ENCODE measurements at regions not wholly inside any gene's neighbourhood (a gene's known extent, or its start where the extent isn't known, plus 50 kb on each side); places are given as distances from the start of the nearest gene placed in this dataset.

DNA sequence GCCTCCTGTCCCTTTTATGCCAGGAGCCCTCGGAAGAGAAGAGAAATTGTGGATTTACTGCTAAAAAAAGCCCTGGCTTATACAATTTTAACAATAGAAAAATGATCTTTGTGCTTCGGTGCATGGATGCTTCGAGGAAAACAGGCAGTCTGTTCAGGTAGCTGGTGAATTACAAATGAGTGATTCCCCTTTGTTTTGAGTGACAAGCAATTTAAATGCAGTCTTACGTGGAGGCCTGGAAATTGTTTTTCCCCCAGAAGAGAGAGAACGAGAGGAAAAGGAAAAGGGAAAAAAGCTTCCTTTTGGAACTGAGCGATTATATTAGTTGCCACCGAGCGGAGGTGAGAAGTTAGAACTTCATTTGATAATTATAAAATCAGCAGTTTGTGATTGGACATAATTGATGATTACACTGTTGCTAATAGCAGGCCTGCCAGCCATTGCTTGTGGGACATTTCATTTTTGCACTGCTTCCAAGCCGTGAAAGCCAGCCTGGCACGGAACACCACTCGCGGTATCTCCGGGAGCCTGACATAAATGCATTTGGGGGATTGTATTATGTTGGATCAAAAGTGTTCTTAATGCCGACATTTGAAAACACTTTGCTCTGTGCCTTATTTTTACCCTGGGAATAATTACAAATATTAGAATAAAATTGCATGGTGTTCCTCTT, 117.7 kb downstream of the PHETA1 start:
- intact Hi-C loops (cut with micrococcal nuclease): no loop called here
- H3K9me3 ChIP-seq (ENCODE audit: control extremely low read depth in 1 of 3, control insufficient read depth in 2 of 3, insufficient read depth in 1 of 3, low read length in 2 of 3): peaks cover 0 to 4% (median 0%) of the 10 kb centered on the region in 3 donors
- peaks cover 0 to 4% (median 0%) of the 10 kb centered on the region in 4 experiments for H3K27me3 ChIP-seq (replicated peaks in 1 of 4; ENCODE audit: control extremely low read depth in 1 of 4, control insufficient read depth in 3 of 4, insufficient read depth in 4 of 4, low read length in 3 of 4)
- WGBS (ENCODE audit: insufficient coverage): 90% methylated on average over 5 of the region's 14 CpGs
- no peaks in the 10 kb centered on the region for H3K79me2 ChIP-seq (ENCODE audit: control insufficient read depth, insufficient read depth, low read length)
- Mint-ChIP-seq H3K9me3 (ENCODE audit: insufficient read depth) (no peaks in the 10 kb centered on the region), H3K27me3 (peaks cover 32% of the 10 kb centered on the region), H3K4me1 (no peaks in the 10 kb centered on the region), H3K27ac (no peak overlapping the region), H3K4me3 (no peak overlapping the region)
- DNase-seq (no peak), ATAC-seq (ENCODE audit: low read depth) (no peak)
- H4K20me1 ChIP-seq (ENCODE audit: control insufficient read depth, insufficient read depth, low read length, poor library complexity, severe bottlenecking): no peaks in the 10 kb centered on the region
- H3K36me3 ChIP-seq (replicated peaks in 1 of 2; ENCODE audit: control extremely low read depth in 1 of 2, control insufficient read depth in 1 of 2, extremely low read depth in 1 of 2, insufficient read depth in 2 of 2, low read length in 1 of 2): no peaks in the 10 kb centered on the region
- TF ChIP-seq, protein P1, sequence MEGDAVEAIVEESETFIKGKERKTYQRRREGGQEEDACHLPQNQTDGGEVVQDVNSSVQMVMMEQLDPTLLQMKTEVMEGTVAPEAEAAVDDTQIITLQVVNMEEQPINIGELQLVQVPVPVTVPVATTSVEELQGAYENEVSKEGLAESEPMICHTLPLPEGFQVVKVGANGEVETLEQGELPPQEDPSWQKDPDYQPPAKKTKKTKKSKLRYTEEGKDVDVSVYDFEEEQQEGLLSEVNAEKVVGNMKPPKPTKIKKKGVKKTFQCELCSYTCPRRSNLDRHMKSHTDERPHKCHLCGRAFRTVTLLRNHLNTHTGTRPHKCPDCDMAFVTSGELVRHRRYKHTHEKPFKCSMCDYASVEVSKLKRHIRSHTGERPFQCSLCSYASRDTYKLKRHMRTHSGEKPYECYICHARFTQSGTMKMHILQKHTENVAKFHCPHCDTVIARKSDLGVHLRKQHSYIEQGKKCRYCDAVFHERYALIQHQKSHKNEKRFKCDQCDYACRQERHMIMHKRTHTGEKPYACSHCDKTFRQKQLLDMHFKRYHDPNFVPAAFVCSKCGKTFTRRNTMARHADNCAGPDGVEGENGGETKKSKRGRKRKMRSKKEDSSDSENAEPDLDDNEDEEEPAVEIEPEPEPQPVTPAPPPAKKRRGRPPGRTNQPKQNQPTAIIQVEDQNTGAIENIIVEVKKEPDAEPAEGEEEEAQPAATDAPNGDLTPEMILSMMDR (IDR thresholded peaks at IDR 0.05): no peak
- TF ChIP-seq EZH2 (IDR thresholded peaks at IDR 0.05; ENCODE audit: borderline replicate concordance, insufficient read depth, low read depth, low read length, poor library complexity, severe bottlenecking): no peak
- H3K4me3 ChIP-seq (ENCODE audit: control extremely low read depth in 1 of 5, extremely low read depth in 1 of 5, insufficient read depth in 1 of 5, low read depth in 2 of 5, low read length in 4 of 5): no peak overlapping the region
- no peak overlapping the region for H2AFZ ChIP-seq (ENCODE audit: insufficient read depth, low read depth, low read length, poor library complexity, severe bottlenecking)
- H3K4me1 ChIP-seq (ENCODE audit: control insufficient read depth in 2 of 2, insufficient read depth in 2 of 2, low read length in 2 of 2): no peaks in the 10 kb centered on the region
- CTCF ChIA-PET: no interaction called here
- POLR2A ChIA-PET: no interaction called here
- no peak overlapping the region for H3K9ac ChIP-seq (ENCODE audit: low read length)
- no peak overlapping the region for H3K4me2 ChIP-seq (replicated peaks; ENCODE audit: low read depth, low read length, poor library complexity, severe bottlenecking)
- no peak overlapping the region for H3K27ac ChIP-seq (ENCODE audit: low read length in 2 of 2)

DNA sequence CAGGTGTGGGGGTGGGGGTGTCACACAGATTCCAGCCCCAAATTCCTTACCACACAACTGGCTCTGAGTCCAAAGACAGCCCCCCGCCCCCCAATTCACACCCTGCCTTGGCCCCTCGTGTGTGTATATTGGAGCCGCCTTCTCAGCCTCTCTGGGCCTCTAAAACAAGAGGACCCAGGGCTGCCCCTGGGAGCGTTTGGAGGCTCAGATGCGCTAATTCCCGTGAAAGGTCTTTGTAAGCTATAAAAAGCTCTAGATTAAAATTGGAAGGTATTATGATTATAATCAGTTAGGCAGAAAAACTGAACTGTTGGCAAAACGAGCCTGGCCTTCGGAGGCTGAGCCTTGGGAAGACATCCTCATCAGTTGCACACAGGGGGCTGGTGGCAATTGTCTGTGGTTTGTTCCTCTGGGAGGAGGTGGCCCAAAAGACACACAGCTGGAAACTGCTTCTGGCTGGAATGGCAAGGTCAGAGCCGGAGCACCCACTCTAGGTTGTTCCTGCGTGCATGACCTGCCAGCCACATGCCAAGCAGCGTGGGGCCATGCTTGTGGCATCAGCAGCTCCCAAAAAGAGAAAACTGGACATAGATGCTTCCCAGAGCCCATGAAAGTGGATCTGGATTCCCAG, 118.5 kb downstream of the PHETA1 start:
- no peak overlapping the region for H2AFZ ChIP-seq (ENCODE audit: insufficient read depth, low read depth, low read length, poor library complexity, severe bottlenecking)
- no peaks in the 10 kb centered on the region for H3K4me1 Mint-ChIP-seq
- no peaks in the 10 kb centered on the region for H3K4me1 ChIP-seq (ENCODE audit: control insufficient read depth in 2 of 2, insufficient read depth in 2 of 2, low read length in 2 of 2)
- intact Hi-C loops (cut with micrococcal nuclease): no loop called here
- no peak overlapping the region for H3K4me3 ChIP-seq (ENCODE audit: control extremely low read depth in 1 of 5, extremely low read depth in 1 of 5, insufficient read depth in 1 of 5, low read depth in 2 of 5, low read length in 4 of 5)
- POLR2A ChIA-PET: no interaction called here
- CTCF ChIA-PET: no interaction called here
- H3K4me3 Mint-ChIP-seq: no peak overlapping the region
- H3K79me2 ChIP-seq (ENCODE audit: control insufficient read depth, insufficient read depth, low read length): no peaks in the 10 kb centered on the region
- peaks cover 0 to 4% (median 0%) of the 10 kb centered on the region in 3 donors for H3K9me3 ChIP-seq (ENCODE audit: control extremely low read depth in 1 of 3, control insufficient read depth in 2 of 3, insufficient read depth in 1 of 3, low read length in 2 of 3)
- H3K4me2 ChIP-seq (replicated peaks; ENCODE audit: low read depth, low read length, poor library complexity, severe bottlenecking): no peak overlapping the region
- H3K27me3 Mint-ChIP-seq: peaks cover 32% of the 10 kb centered on the region
- H3K9ac ChIP-seq (ENCODE audit: low read length): no peak overlapping the region
- no peaks in the 10 kb centered on the region for H3K36me3 ChIP-seq (replicated peaks in 1 of 2; ENCODE audit: control extremely low read depth in 1 of 2, control insufficient read depth in 1 of 2, extremely low read depth in 1 of 2, insufficient read depth in 2 of 2, low read length in 1 of 2)
- H3K27ac Mint-ChIP-seq: no peak overlapping the region
- DNase-seq (no peak), ATAC-seq (ENCODE audit: low read depth) (no peak)
- WGBS (ENCODE audit: insufficient coverage): 90% methylated on average over 11 of the region's 11 CpGs
- H4K20me1 ChIP-seq (ENCODE audit: control insufficient read depth, insufficient read depth, low read length, poor library complexity, severe bottlenecking): no peaks in the 10 kb centered on the region
- TF ChIP-seq EZH2 (IDR thresholded peaks at IDR 0.05; ENCODE audit: borderline replicate concordance, insufficient read depth, low read depth, low read length, poor library complexity, severe bottlenecking): no peak
- TF ChIP-seq, protein P1 (IDR thresholded peaks at IDR 0.05): no peak
- H3K9me3 Mint-ChIP-seq (ENCODE audit: insufficient read depth): no peaks in the 10 kb centered on the region
- H3K27me3 ChIP-seq (replicated peaks in 1 of 4; ENCODE audit: control extremely low read depth in 1 of 4, control insufficient read depth in 3 of 4, insufficient read depth in 4 of 4, low read length in 3 of 4): peaks cover 0 to 2% (median 0%) of the 10 kb centered on the region in 4 experiments
- no peak overlapping the region for H3K27ac ChIP-seq (ENCODE audit: low read length in 2 of 2)
